Mesendoderm (in vitro differentiated cells): ENCODE measurements at regions not wholly inside any gene's neighbourhood (a gene's known extent, or its start where the extent isn't known, plus 50 kb on each side); places are given as distances from the start of the nearest gene placed in this dataset.
A peak's percentile ranks its signal among the peaks of the same experiment; 100 is the strongest.

ENCODE experiments used
- DNase-seq: peaks from one replicate; pipeline ENCODE4 v3.0.0; 2013
- H2AK5ac ChIP-seq: 2 replicates; pipeline ENCODE4 v1.6.1; 2013; ENCODE audit warnings: low read length, inconsistent platforms
- H2BK120ac ChIP-seq: 2 replicates; pipeline ENCODE4 v1.6.1; 2013; ENCODE audit warnings: low read depth, mild to moderate bottlenecking, low read length, moderate library complexity, mixed read lengths
- H2BK15ac ChIP-seq: replicated peaks from 2 replicates; pipeline ENCODE4 v1.6.1; 2013; ENCODE audit warnings: low read depth, mild to moderate bottlenecking, moderate library complexity
- H2BK5ac ChIP-seq: 2 replicates; pipeline ENCODE4 v1.6.1; 2013; ENCODE audit warnings: low read length, inconsistent platforms
- H3K18ac ChIP-seq: 2 replicates; pipeline ENCODE4 v1.6.1; 2013; ENCODE audit warnings: mild to moderate bottlenecking, low read length, mixed read lengths
- H3K23ac ChIP-seq: one replicate; pipeline ENCODE4 v1.6.1; 2013; ENCODE audit warnings: low read length
- H3K27ac ChIP-seq: 2 replicates; pipeline ENCODE4 v1.5.1; 2013; ENCODE audit warnings: low read depth, mild to moderate bottlenecking, inconsistent platforms, low read length, moderate library complexity
- H3K27me3 ChIP-seq: 2 replicates; pipeline ENCODE4 v1.6.1; 2013; ENCODE audit warnings: low read length, control low read depth, mild to moderate bottlenecking, inconsistent platforms; ENCODE audit not compliant: insufficient read depth, poor library complexity
- H3K36me3 ChIP-seq: 2 replicates; pipeline ENCODE4 v1.6.1; 2013; ENCODE audit warnings: low read length, inconsistent platforms; ENCODE audit not compliant: control insufficient read depth, insufficient read depth
- H3K4ac ChIP-seq: one replicate; pipeline ENCODE4 v1.6.1; 2013; ENCODE audit warnings: low read depth, mild to moderate bottlenecking, low read length, moderate library complexity
- H3K4me1 ChIP-seq: 2 replicates; pipeline ENCODE4 v1.6.1; 2013; ENCODE audit warnings: low read depth, low read length, inconsistent platforms; ENCODE audit not compliant: control insufficient read depth
- H3K4me2 ChIP-seq: 2 replicates; pipeline ENCODE4 v1.6.1; 2013; ENCODE audit warnings: low read length
- H3K4me3 ChIP-seq: 2 replicates; pipeline ENCODE4 v1.5.1; 2013; ENCODE audit warnings: mild to moderate bottlenecking, low read length
- H3K56ac ChIP-seq: one replicate; pipeline ENCODE4 v1.6.1; 2013; ENCODE audit warnings: low read length
- H3K79me1 ChIP-seq: 2 replicates; pipeline ENCODE4 v1.6.1; 2013; ENCODE audit warnings: low read length, inconsistent platforms
- H3K79me2 ChIP-seq: 2 replicates; pipeline ENCODE4 v1.6.1; 2013; ENCODE audit warnings: mild to moderate bottlenecking, low read length; ENCODE audit not compliant: control insufficient read depth, insufficient read depth
- H3K9ac ChIP-seq: 2 replicates; pipeline ENCODE4 v1.6.1; 2013; ENCODE audit warnings: low read length, inconsistent platforms
- H4K5ac ChIP-seq: one replicate; pipeline ENCODE4 v1.6.1; 2013; ENCODE audit warnings: low read length
- H4K8ac ChIP-seq: one replicate; pipeline ENCODE4 v1.6.1; 2013; ENCODE audit warnings: low read depth, mild to moderate bottlenecking, control low read depth, low read length, moderate library complexity
- WGBS: extraction: QIAGEN DNeasy Blood & Tissue Kit; methylation state at CpG from one replicate; pipeline ENCODE4 v1.1.7; 2013; ENCODE audit warnings: low lambda C conversion rate, missing lambda C conversion rate; ENCODE audit not compliant: insufficient coverage; ENCODE audit errors: extremely low coverage; 5-methylcytosine and 5-hydroxymethylcytosine counted together

DNA sequence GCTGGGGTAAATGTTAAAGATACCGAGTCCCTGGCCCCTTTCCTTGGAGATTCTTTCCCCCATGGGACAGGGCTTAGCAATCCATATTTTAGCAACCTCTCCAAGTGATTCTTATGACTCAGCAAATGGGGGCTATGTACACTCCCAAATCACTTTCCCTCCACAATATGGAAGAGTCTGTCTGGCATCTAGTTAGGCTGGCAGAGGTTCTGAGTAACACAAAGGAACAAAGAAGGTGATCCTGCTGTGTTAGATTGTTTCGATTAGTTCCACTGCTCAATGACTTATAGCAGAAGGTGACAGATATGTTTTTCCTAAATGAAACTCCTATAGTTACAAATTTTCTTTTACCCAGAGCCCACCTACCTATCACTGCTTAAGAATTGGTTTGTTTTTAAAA is 154.0 kb upstream of the SYT13 start:
- Histone ChIP-seq H3K79me1 (no peaks in the 10 kb centered on the region), H4K5ac (no peak overlapping the region), H3K27me3 (no peaks in the 10 kb centered on the region), H3K27ac (no peak overlapping the region), H3K18ac (no peak overlapping the region), H3K23ac (no peak overlapping the region), H2BK15ac (no peak overlapping the region), H2BK5ac (no peak overlapping the region), H3K56ac (no peak overlapping the region), H3K4ac (no peak overlapping the region), H3K79me2 (no peaks in the 10 kb centered on the region), H3K9ac (no peak overlapping the region), H3K4me1 (no peaks in the 10 kb centered on the region), H2AK5ac (no peak overlapping the region), H4K8ac (no peak overlapping the region), H3K4me3 (no peak overlapping the region), H3K36me3 (no peaks in the 10 kb centered on the region), H3K4me2 (no peak overlapping the region), H2BK120ac (no peak overlapping the region)
- DNase-seq = no peak
- no CpG with 5 or more reads among the region's 2 CpGs for WGBS

DNA sequence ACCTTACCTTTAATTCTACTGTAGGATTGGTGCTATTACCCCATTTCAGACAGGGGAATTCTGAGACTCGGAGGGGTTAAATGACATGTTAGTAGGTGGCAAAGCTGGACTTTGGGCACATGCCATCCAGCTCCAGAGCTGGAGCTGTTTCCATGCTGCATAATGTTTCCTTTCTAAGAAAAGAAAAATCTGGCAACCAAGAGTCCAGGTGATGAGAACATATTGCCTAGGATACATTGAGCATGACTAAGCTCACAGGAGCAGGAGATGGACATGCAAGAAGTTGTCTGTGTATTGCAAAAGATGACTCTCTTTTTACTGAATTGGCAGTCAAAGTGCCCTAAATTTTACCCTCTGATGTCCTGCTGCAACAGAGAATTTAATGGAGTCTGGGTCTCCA is 150.8 kb upstream of the SYT13 start:
- Histone ChIP-seq H4K8ac (no peak overlapping the region), H3K27me3 (no peaks in the 10 kb centered on the region), H3K4ac (no peak overlapping the region), H3K23ac (no peak overlapping the region), H3K18ac (no peak overlapping the region), H3K4me3 (no peak overlapping the region), H2BK15ac (no peak overlapping the region), H4K5ac (no peak overlapping the region), H3K56ac (no peak overlapping the region), H3K79me1 (no peaks in the 10 kb centered on the region), H3K27ac (no peak overlapping the region), H2AK5ac (no peak overlapping the region), H3K4me2 (no peak overlapping the region), H3K36me3 (no peaks in the 10 kb centered on the region), H3K79me2 (no peaks in the 10 kb centered on the region), H3K9ac (no peak overlapping the region), H2BK5ac (no peak overlapping the region), H3K4me1 (peaks cover 4% of the 10 kb centered on the region), H2BK120ac (no peak overlapping the region)
- WGBS = no CpG with 5 or more reads among the region's 1 CpG
- no peak for DNase-seq

DNA sequence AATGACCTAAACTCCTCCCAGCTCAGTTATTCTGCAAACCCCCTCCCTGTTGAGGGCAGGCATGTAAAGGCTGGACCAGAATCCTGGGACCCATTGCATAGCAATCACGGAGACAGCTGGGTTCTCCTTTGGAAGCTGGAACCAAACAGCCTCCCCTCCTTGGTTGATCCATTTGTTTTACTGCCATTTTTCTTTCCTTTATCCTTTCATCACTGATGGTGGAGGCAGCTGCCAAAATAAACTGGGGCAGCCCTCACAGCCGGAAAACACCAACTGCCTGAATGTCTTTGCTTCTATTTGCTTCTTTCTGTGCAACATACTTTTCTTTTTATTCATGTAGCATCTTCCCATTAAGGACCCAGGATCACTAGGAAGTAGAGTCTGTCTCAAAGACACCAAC is 150.0 kb upstream of the SYT13 start:
- Histone ChIP-seq H3K4me2 (no peak overlapping the region), H2AK5ac (no peak overlapping the region), H3K4me3 (no peak overlapping the region), H3K79me2 (no peaks in the 10 kb centered on the region), H3K18ac (no peak overlapping the region), H3K79me1 (no peaks in the 10 kb centered on the region), H3K9ac (no peak overlapping the region), H4K8ac (no peak overlapping the region), H3K56ac (no peak overlapping the region), H3K36me3 (no peaks in the 10 kb centered on the region), H3K27me3 (no peaks in the 10 kb centered on the region), H3K4ac (no peak overlapping the region), H3K4me1 (peaks cover 11% of the 10 kb centered on the region), H3K23ac (no peak overlapping the region), H2BK120ac (no peak overlapping the region), H3K27ac (no peak overlapping the region), H2BK5ac (no peak overlapping the region), H2BK15ac (no peak overlapping the region), H4K5ac (no peak overlapping the region)
- DNase-seq = no peak
- no CpG with 5 or more reads among the region's 2 CpGs for WGBS

DNA sequence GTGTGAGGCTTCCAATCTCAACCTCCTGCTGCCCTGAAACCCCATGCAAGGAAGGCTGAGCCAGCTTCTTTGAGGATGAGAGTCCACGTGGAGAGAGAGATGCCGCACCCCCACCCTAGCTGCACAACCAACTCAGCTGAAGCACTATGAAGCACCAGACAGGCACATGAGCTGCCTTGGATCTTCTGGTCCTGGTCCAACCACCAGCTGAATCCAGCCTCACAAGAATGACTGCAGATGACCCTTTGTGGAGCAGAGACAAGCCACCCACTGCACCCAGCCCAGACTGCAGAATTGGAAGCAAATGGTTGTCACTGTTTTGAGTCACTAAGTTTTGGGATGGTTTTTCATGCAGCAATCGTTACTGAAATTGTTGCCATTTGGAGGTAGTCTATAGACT is 149.6 kb upstream of the SYT13 start:
- H2AK5ac ChIP-seq = no peak overlapping the region
- peaks cover 11% of the 10 kb centered on the region for H3K4me1 ChIP-seq
- WGBS = no CpG with 5 or more reads among the region's 3 CpGs
- H4K8ac ChIP-seq = no peak overlapping the region
- no peaks in the 10 kb centered on the region for H3K79me1 ChIP-seq
- H2BK120ac ChIP-seq = no peak overlapping the region
- no peak overlapping the region for H4K5ac ChIP-seq
- no peaks in the 10 kb centered on the region for H3K79me2 ChIP-seq
- H3K18ac ChIP-seq = no peak overlapping the region
- no peak for DNase-seq
- no peak overlapping the region for H3K4me3 ChIP-seq
- H3K27ac ChIP-seq = no peak overlapping the region
- H3K56ac ChIP-seq = no peak overlapping the region
- no peak overlapping the region for H2BK5ac ChIP-seq
- H3K4ac ChIP-seq = no peak overlapping the region
- H3K9ac ChIP-seq = no peak overlapping the region
- H3K23ac ChIP-seq = no peak overlapping the region
- H3K27me3 ChIP-seq = no peaks in the 10 kb centered on the region
- H3K36me3 ChIP-seq = no peaks in the 10 kb centered on the region
- no peak overlapping the region for H3K4me2 ChIP-seq
- H2BK15ac ChIP-seq = no peak overlapping the region

DNA sequence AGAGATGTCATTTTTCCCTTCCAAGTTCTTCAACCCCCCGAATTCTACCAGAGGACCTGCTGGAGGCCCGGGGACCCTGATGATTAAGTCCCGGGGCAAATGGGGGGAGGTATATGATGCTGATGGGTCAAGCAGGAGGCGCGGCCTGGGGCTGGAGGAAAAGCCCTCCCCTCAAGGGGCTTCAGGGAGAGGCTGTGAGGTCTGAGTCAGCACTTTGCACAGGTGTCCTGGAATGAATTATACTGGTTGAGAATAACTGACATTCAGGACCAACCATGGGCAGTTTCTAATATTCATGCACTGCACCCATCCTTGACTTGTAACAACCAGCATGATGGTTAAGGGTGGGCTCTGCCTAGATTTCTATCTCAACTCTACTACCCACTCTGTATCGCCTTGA is 146.8 kb upstream of the SYT13 start:
- Histone ChIP-seq H3K4me3 (no peak overlapping the region), H3K9ac (no peak overlapping the region), H4K8ac (no peak overlapping the region)

DNA sequence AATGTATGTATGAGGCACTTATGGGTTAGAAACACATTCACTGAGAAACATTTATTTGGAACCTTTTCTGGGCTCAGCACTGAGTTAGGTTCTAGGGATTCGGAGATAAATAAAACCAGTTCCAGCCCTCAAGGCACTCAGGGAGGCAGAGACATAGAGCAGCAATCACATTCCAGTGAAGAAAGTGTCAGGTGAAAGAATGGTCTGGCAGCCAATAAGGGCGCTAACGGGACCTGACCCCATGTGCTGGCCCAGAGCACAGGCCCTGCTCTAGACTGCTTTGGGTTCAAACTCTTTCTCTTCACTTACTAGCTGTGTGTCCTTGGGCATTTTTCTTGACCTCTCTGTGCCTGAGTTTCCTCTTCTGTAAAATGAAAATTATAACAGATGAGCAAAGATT is 146.0 kb upstream of the SYT13 start:
- Histone ChIP-seq H2BK120ac (no peak overlapping the region), H3K79me1 (no peaks in the 10 kb centered on the region), H3K9ac (no peak overlapping the region), H2AK5ac (no peak overlapping the region), H3K79me2 (no peaks in the 10 kb centered on the region), H3K4ac (no peak overlapping the region), H3K23ac (no peak overlapping the region), H3K27me3 (no peaks in the 10 kb centered on the region), H4K5ac (no peak overlapping the region), H3K27ac (no peak overlapping the region), H3K4me2 (no peak overlapping the region), H2BK15ac (no peak overlapping the region), H3K4me1 (peaks cover 11% of the 10 kb centered on the region), H3K4me3 (no peak overlapping the region), H3K36me3 (no peaks in the 10 kb centered on the region), H3K18ac (no peak overlapping the region), H2BK5ac (no peak overlapping the region), H3K56ac (no peak overlapping the region), H4K8ac (no peak overlapping the region)
- DNase-seq = peak; percentile 83
- no CpG with 5 or more reads among the region's 3 CpGs for WGBS

More for the DNA sequence above, 146.8 kb upstream of the SYT13 start:
- no peak overlapping the region for H3K18ac ChIP-seq
- H3K27me3 ChIP-seq = no peaks in the 10 kb centered on the region
- no peaks in the 10 kb centered on the region for H3K79me1 ChIP-seq
- DNase-seq = no peak
- no peak overlapping the region for H4K5ac ChIP-seq
- no peak overlapping the region for H3K56ac ChIP-seq
- no peak overlapping the region for H3K23ac ChIP-seq
- no peak overlapping the region for H2BK15ac ChIP-seq
- H3K27ac ChIP-seq = no peak overlapping the region
- WGBS = no CpG with 5 or more reads among the region's 6 CpGs
- H3K4ac ChIP-seq = no peak overlapping the region
- no peak overlapping the region for H2BK120ac ChIP-seq
- H3K79me2 ChIP-seq = no peaks in the 10 kb centered on the region
- no peak overlapping the region for H3K4me2 ChIP-seq
- H3K36me3 ChIP-seq = no peaks in the 10 kb centered on the region
- peak overlapping the region; percentile 71 for H2AK5ac ChIP-seq
- no peak overlapping the region for H2BK5ac ChIP-seq
- peaks cover 11% of the 10 kb centered on the region for H3K4me1 ChIP-seq
